PC-3 (cell line): ENCODE measurements at regions not wholly inside any gene's neighbourhood (a gene's known extent, or its start where the extent isn't known, plus 50 kb on each side); places are given as distances from the start of the nearest gene placed in this dataset.

Source experiments
- ATAC-seq: fragments of 200-7000 bp; cut with Tn5 transposase; 2 replicates; pipeline ENCODE4 v1.9.1; 2020; ENCODE audit warnings: mild to moderate bottlenecking, moderate library complexity
- BruUV-seq: library from RNA; stranded (reverse); fragments of 400-500 nt; replicated peaks from 2 replicates; lab custom pipeline; 2021; lab: Mats Ljungman, UMichigan
- CTCF ChIA-PET: fragments of 300-600 bp; sonication (Branson Sonifier 250); formaldehyde crosslinking; loops from one replicate; lab custom pipeline; 2022; ENCODE audit warnings: antibody characterized with exemption; lab: Charles Lee
- POLR2A ChIA-PET: fragments of 300-600 bp; sonication (Branson Sonifier 250); formaldehyde crosslinking; loops from one replicate; lab custom pipeline; 2022; ENCODE audit warnings: antibody characterized with exemption; ENCODE audit not compliant: unreplicated experiment; lab: Charles Lee
- DNase-seq: peaks from one replicate; pipeline ENCODE4 v3.0.0-alpha.2; 2015
- H2AFZ ChIP-seq: fragments of 300-600 bp; sonication (generic); 2 replicates; pipeline ENCODE4 v1.6.0; 2016; ENCODE audit warnings: antibody characterized with exemption, low read length
- H3F3A ChIP-seq: fragments of 300-600 bp; sonication (generic); one replicate; pipeline ENCODE4 v1.6.0; 2017; ENCODE audit warnings: antibody characterized with exemption, low read length, control low read depth, mild to moderate bottlenecking; ENCODE audit not compliant: unreplicated experiment
- H3K27ac ChIP-seq: fragments of 300-600 bp; sonication (generic); 2 replicates; pipeline ENCODE4 v1.5.1; 2016; ENCODE audit warnings: mild to moderate bottlenecking, low read length
- H3K27me3 ChIP-seq: fragments of 300-600 bp; sonication (generic); 2 replicates; pipeline ENCODE4 v1.6.1; 2016; ENCODE audit warnings: low read length, mixed read lengths
- H3K36me3 ChIP-seq: fragments of 300-600 bp; sonication (generic); 2 replicates; pipeline ENCODE4 v1.6.1; 2016; ENCODE audit warnings: low read depth, mixed run types, low read length, mixed read lengths
- H3K4me1 ChIP-seq: fragments of 300-600 bp; sonication (generic); 2 replicates; pipeline ENCODE4 v1.5.1; 2016; ENCODE audit warnings: low read length; ENCODE audit not compliant: insufficient read depth
- H3K4me2 ChIP-seq: fragments of 300-600 bp; sonication (generic); 2 replicates; pipeline ENCODE4 v1.6.0; 2016; ENCODE audit warnings: low read length
- H3K4me3 ChIP-seq: fragments of 300-600 bp; sonication (generic); 2 replicates; pipeline ENCODE4 v1.5.1; 2016; ENCODE audit warnings: mild to moderate bottlenecking, low read length, mixed read lengths
- H3K79me2 ChIP-seq: fragments of 300-600 bp; sonication (generic); 2 replicates; pipeline ENCODE4 v1.6.1; 2017; ENCODE audit warnings: low read length, mixed read lengths
- H3K9ac ChIP-seq: fragments of 300-600 bp; sonication (generic); 2 replicates; pipeline ENCODE4 v1.6.0; 2016; ENCODE audit warnings: mild to moderate bottlenecking, low read length
- H3K9me2 ChIP-seq: fragments of 300-600 bp; sonication (generic); replicated peaks from 2 replicates; pipeline ENCODE4 v1.6.1; 2016; ENCODE audit warnings: mixed run types, low read length, mixed read lengths
- H3K9me3 ChIP-seq: fragments of 300-600 bp; sonication (generic); 2 replicates; pipeline ENCODE4 v1.6.1; 2016; ENCODE audit warnings: low read length, mixed read lengths
- H4K20me1 ChIP-seq: fragments of 300-600 bp; sonication (generic); 2 replicates; pipeline ENCODE4 v1.6.1; 2016; ENCODE audit warnings: low read length, mixed read lengths
- EZH2 ChIP-seq: fragments of 300-600 bp; sonication (generic); IDR thresholded peaks from one replicate; pipeline ENCODE4 v1.6.1; 2017; ENCODE audit warnings: antibody characterized with exemption, mild to moderate bottlenecking, low read length; ENCODE audit not compliant: unreplicated experiment
- EZH2phosphoT487 ChIP-seq: fragments of 300-600 bp; sonication (generic); IDR thresholded peaks from 2 replicates; pipeline ENCODE4 v1.6.1; 2018; ENCODE audit warnings: mild to moderate bottlenecking, antibody characterized with exemption, low read length, borderline replicate concordance
- intact Hi-C: fragments of 100-400 bp; cut with micrococcal nuclease; formaldehyde crosslinking; loops from 2 replicates; pipeline ENCODE4 v1.9.0; 2023
- TF ChIP-seq, protein P1 (sequence below): fragments of 300-600 bp; sonication (generic); conservative IDR thresholded peaks from 2 replicates; pipeline ENCODE4 v1.5.1; 2017; ENCODE audit warnings: antibody characterized with exemption, low read depth, mild to moderate bottlenecking, low read length

DNA sequence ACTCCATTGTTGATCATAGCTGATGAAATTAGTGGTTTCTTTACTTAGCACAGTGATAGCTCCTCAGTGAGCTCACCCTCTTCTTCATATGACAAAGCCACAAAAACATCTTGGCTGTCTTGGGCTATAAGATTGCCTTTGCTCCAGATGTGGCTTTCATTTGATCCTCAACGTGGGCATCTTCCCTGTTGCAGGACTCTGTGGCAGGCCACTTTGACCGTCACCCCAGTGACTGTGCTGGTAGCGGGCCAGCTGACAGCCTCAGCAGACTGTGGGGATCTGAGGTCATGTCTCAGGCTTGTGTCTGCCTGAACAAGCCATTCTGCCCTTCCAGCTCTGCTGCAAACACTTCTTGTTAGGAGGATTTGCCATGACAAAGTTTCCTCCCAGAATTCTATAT is 422.2 kb downstream of the NR2F1-AS1 start:
- Histone ChIP-seq H3K27ac (no peak overlapping the region), H3K4me1 (peaks cover 36% of the 10 kb centered on the region), H3K27me3 (no peaks in the 10 kb centered on the region), H2AFZ (no peak overlapping the region), H3K4me2 (no peak overlapping the region), H3K36me3 (no peaks in the 10 kb centered on the region), H3K79me2 (no peaks in the 10 kb centered on the region), H3K9me2 (no peaks in the 10 kb centered on the region), H3F3A (peaks cover 20% of the 10 kb centered on the region), H3K9ac (no peak overlapping the region), H4K20me1 (no peaks in the 10 kb centered on the region), H3K4me3 (no peak overlapping the region), H3K9me3 (no peaks in the 10 kb centered on the region)
- TF ChIP-seq, protein P1, sequence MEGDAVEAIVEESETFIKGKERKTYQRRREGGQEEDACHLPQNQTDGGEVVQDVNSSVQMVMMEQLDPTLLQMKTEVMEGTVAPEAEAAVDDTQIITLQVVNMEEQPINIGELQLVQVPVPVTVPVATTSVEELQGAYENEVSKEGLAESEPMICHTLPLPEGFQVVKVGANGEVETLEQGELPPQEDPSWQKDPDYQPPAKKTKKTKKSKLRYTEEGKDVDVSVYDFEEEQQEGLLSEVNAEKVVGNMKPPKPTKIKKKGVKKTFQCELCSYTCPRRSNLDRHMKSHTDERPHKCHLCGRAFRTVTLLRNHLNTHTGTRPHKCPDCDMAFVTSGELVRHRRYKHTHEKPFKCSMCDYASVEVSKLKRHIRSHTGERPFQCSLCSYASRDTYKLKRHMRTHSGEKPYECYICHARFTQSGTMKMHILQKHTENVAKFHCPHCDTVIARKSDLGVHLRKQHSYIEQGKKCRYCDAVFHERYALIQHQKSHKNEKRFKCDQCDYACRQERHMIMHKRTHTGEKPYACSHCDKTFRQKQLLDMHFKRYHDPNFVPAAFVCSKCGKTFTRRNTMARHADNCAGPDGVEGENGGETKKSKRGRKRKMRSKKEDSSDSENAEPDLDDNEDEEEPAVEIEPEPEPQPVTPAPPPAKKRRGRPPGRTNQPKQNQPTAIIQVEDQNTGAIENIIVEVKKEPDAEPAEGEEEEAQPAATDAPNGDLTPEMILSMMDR = no peak
- TF ChIP-seq EZH2phosphoT487 (no peak), EZH2 (no peak)
- no TSS peak for BruUV-seq
- DNase-seq (no peak), ATAC-seq (no peak)
- CTCF ChIA-PET = interaction anchor here (0.7 kb wide), 1 partner anchor 67 kb away, joined by 3 read pairs; no protein-coding TSS in a partner anchor
- intact Hi-C loops = loop anchor here (10.0 kb wide), 1 partner anchor 244 kb away; no protein-coding TSS in a partner anchor
- POLR2A ChIA-PET = no interaction called here

DNA sequence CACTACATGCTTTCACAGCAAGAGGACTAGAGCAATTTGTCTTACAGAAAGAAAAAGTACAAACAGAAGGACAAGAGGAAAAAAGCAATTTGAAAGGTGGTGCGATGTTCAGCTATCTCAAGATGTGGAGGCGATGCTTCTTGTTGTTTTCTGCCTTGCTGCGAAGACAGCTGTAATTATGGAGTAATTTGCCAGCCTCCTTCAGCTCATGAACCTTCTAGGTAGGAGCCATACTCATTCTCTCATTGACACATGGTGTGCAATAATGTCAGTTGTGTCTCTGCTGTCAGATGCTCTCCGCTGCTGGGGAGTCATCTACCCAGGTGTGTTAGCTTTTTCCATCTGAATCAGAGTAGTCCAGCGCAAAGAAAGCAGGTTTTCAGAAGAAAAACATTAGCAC is 424.5 kb downstream of the NR2F1-AS1 start:
- intact Hi-C loops = loop anchor here (10.0 kb wide), 1 partner anchor 242 kb away; no protein-coding TSS in a partner anchor
- ChIA-PET CTCF (no interaction called here), POLR2A (no interaction called here)
- no peak overlapping the region for H2AFZ ChIP-seq
- ATAC-seq = no peak
- peaks cover under 1% of the 10 kb centered on the region for H3F3A ChIP-seq
- no peaks in the 10 kb centered on the region for H3K9me3 ChIP-seq
- no peaks in the 10 kb centered on the region for H3K36me3 ChIP-seq
- H3K4me3 ChIP-seq = no peak overlapping the region
- no peak for DNase-seq
- H3K27ac ChIP-seq = no peak overlapping the region
- H3K27me3 ChIP-seq = no peaks in the 10 kb centered on the region
- H3K79me2 ChIP-seq = no peaks in the 10 kb centered on the region
- no peaks in the 10 kb centered on the region for H4K20me1 ChIP-seq
- H3K4me1 ChIP-seq = peaks cover 29% of the 10 kb centered on the region
- BruUV-seq = no TSS peak
- no peaks in the 10 kb centered on the region for H3K9me2 ChIP-seq
- no peak overlapping the region for H3K4me2 ChIP-seq
- no peak overlapping the region for H3K9ac ChIP-seq
- TF ChIP-seq EZH2phosphoT487 (no peak), EZH2 (no peak)
- TF ChIP-seq, protein P1 = no peak

DNA sequence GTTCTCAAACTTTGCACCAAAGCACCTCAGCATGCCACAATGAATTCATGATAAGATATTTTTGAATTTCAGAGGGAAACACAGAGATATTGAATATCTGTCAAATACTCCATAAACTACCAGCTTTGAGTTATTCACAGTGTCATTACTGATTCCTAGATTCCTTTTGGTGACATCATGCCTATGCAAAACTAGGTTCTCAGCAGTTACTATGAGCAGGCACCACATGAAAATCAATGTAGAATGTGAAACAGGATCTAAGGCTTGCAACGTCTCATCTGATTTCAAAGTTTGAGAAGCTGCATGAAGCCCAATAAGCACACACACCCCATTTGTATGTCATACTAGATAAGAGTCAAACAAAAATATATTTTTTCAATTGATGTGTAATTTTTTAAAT is 426.5 kb downstream of the NR2F1-AS1 start:
- Histone ChIP-seq H3K4me1 (peaks cover 29% of the 10 kb centered on the region), H3K27ac (no peak overlapping the region), H3K27me3 (no peaks in the 10 kb centered on the region), H3K9me2 (no peaks in the 10 kb centered on the region), H3F3A (no peaks in the 10 kb centered on the region), H3K79me2 (no peaks in the 10 kb centered on the region), H3K36me3 (no peaks in the 10 kb centered on the region), H4K20me1 (no peaks in the 10 kb centered on the region), H3K9me3 (no peaks in the 10 kb centered on the region), H3K4me2 (no peak overlapping the region), H3K9ac (no peak overlapping the region), H2AFZ (no peak overlapping the region), H3K4me3 (no peak overlapping the region)
- ATAC-seq (no peak), DNase-seq (no peak)
- POLR2A ChIA-PET = no interaction called here
- TF ChIP-seq, protein P1 = no peak
- TF ChIP-seq EZH2 (no peak), EZH2phosphoT487 (no peak)
- intact Hi-C loops = loop anchor here (10.0 kb wide), 1 partner anchor 240 kb away; no protein-coding TSS in a partner anchor
- CTCF ChIA-PET = no interaction called here
- no TSS peak for BruUV-seq
